BJ (cell line): ENCODE measurements at regions not wholly inside any gene's neighbourhood (a gene's known extent, or its start where the extent isn't known, plus 50 kb on each side); places are given as distances from the start of the nearest gene placed in this dataset.

Experiments used
- CTCF ChIA-PET: fragments of 350-600 bp; formaldehyde crosslinking; extraction: SDS; loops from one replicate; lab custom pipeline; 2021; ENCODE audit warnings: antibody characterized with exemption, inconsistent platforms; lab: Yijun Ruan, JAX
- POLR2A ChIA-PET: fragments of 300-600 bp; sonication (Branson Sonifier 250); formaldehyde crosslinking; extraction: SDS; loops from one replicate; lab custom pipeline; 2021; ENCODE audit warnings: antibody characterized with exemption; lab: Charles Lee
- DNase-seq: peaks from one replicate; pipeline ENCODE4 v3.0.0-alpha.2; 2011; ENCODE audit warnings: low read depth
- H3K27me3 ChIP-seq: 2 replicates; pipeline ENCODE4 v1.6.0; 2011; ENCODE audit warnings: low read length; ENCODE audit not compliant: control insufficient read depth, insufficient read depth
- H3K36me3 ChIP-seq: 2 replicates; pipeline ENCODE4 v1.5.1; 2011; ENCODE audit warnings: low read length; ENCODE audit not compliant: control insufficient read depth, insufficient read depth
- H3K4me3 ChIP-seq: 2 replicates; pipeline ENCODE4 v1.5.1; 2011; ENCODE audit warnings: low read depth, mild to moderate bottlenecking, control low read depth, low read length
- TF ChIP-seq, protein P1 (sequence below): IDR thresholded peaks from 2 replicates; pipeline ENCODE4 v1.5.1; 2011; ENCODE audit warnings: low read depth, mild to moderate bottlenecking, control low read depth, inconsistent platforms, low read length, moderate library complexity; ENCODE audit not compliant: insufficient read depth

DNA sequence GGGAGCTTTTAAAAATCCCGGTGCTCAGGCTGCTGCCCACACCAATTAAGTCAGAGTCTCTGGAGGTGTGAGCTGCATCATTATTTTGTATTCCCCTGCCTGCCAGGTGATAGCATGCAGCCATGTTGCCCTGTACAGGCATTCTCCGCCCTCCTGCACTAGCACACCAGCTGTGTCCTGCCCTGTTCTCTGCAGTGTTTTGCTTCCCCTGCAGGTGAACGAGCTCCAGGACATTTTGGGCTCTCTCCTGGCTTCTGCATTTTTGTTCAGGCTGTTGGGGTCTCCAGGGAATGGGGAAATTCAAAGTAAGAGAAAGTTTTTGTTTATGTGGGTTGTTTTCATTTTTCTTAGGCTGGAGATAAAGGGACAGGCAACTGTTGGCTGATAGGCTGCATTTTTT, 271.0 kb upstream of the COBL start:
- CTCF ChIA-PET, result no interaction called here
- Histone ChIP-seq H3K27me3 (no peaks in the 10 kb centered on the region), H3K36me3 (no peaks in the 10 kb centered on the region), H3K4me3 (no peak overlapping the region)
- POLR2A ChIA-PET, result no interaction called here
- DNase-seq, result no peak
- TF ChIP-seq, protein P1, sequence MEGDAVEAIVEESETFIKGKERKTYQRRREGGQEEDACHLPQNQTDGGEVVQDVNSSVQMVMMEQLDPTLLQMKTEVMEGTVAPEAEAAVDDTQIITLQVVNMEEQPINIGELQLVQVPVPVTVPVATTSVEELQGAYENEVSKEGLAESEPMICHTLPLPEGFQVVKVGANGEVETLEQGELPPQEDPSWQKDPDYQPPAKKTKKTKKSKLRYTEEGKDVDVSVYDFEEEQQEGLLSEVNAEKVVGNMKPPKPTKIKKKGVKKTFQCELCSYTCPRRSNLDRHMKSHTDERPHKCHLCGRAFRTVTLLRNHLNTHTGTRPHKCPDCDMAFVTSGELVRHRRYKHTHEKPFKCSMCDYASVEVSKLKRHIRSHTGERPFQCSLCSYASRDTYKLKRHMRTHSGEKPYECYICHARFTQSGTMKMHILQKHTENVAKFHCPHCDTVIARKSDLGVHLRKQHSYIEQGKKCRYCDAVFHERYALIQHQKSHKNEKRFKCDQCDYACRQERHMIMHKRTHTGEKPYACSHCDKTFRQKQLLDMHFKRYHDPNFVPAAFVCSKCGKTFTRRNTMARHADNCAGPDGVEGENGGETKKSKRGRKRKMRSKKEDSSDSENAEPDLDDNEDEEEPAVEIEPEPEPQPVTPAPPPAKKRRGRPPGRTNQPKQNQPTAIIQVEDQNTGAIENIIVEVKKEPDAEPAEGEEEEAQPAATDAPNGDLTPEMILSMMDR, result no peak

DNA sequence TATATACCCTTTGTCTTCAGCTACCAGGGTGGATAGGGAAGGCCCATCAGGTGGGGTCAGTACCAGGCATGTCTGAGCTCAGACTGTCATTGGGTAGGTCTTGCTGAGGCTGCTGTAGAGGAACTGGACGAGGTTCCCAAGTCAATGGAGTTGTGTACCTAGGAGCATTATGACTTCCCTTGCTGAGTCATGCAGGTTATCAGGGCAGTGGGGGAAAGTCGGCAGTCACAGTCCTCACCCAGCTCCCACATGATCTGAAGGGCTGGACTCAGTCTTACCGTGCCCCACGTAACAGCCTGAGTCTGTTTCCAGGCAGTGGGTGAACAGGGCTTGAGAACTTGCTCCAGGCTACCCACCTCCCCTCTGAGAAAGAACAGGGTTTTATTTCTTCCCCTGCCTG, 260.8 kb upstream of the COBL start:
- H3K36me3 ChIP-seq, result no peaks in the 10 kb centered on the region
- TF ChIP-seq, protein P1, result no peak
- no peak overlapping the region for H3K4me3 ChIP-seq
- DNase-seq, result no peak
- no peaks in the 10 kb centered on the region for H3K27me3 ChIP-seq
- POLR2A ChIA-PET, result no interaction called here
- CTCF ChIA-PET, result no interaction called here

DNA sequence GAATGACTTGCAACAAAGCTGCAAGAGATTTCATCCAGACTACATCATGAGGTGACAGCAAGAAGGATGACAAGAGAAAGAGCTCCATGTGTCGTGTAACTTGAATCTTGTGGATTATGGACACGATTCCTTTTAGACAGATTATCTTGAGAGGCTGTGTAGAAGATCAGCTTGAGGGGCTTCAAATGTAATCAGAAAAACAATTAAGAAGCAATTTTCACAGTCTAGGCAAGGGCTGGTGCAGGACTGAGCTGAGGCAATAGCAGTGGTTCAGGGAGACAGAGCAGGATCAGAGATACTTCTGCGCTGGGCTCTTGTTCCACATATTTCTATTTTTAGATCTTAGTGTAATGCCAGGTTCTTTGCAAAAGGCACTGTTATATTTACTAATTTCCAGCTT, 253.0 kb upstream of the COBL start:
- no peaks in the 10 kb centered on the region for H3K27me3 ChIP-seq
- TF ChIP-seq, protein P1, result no peak
- no peaks in the 10 kb centered on the region for H3K36me3 ChIP-seq
- no peak overlapping the region for H3K4me3 ChIP-seq
- DNase-seq, result no peak
- ChIA-PET CTCF (no interaction called here), POLR2A (no interaction called here)

DNA sequence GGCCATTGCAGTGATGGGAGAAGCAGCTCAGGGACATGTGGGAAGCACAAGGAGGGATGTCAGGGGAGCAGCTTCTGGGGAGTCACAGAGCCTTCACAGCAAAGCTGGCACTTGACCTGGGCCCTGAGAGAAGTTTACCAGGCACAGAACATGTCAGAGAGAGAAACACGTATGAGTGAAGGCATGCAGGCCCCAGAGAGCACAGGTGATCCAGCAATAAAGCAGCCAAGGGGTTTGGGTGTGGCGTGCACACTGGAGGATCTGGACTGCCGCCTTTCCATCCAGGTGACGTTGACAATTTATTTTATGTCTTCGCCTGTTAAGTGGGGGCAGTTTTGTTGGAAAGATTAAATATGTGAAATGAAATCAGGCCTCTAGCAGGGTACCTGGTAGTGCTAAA, 252.6 kb upstream of the COBL start:
- Histone ChIP-seq H3K4me3 (no peak overlapping the region), H3K36me3 (no peaks in the 10 kb centered on the region), H3K27me3 (no peaks in the 10 kb centered on the region)
- TF ChIP-seq, protein P1, result no peak
- no peak for DNase-seq
- POLR2A ChIA-PET, result no interaction called here
- CTCF ChIA-PET, result no interaction called here

DNA sequence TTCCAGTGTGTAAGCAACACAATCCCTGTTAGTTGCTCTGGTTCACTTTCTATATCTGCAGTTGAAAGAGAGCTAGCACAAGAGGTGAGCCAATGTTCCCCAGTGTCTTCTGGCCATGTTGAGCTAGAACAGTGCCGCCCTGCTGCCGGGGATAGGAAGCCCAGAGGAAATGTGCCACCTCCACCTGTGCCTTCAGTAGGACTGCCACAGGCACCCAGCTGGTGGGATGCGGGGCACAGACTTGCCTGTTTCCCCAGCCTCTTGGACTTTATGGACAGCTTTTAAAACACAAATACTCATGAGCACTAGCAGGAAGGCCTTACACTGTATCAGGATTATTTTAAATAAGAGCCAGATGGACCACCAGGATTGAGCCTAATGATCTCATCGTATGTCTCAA, 234.5 kb upstream of the COBL start:
- Histone ChIP-seq H3K36me3 (no peaks in the 10 kb centered on the region), H3K4me3 (no peak overlapping the region), H3K27me3 (no peaks in the 10 kb centered on the region)
- no peak for DNase-seq
- POLR2A ChIA-PET, result no interaction called here
- TF ChIP-seq, protein P1, result no peak
- CTCF ChIA-PET, result no interaction called here
